NCI-H526 (cell line): ENCODE measurements at regions not wholly inside any gene's neighbourhood (a gene's known extent, or its start where the extent isn't known, plus 50 kb on each side); places are given as distances from the start of the nearest gene placed in this dataset.
"Not testable (repeated sequence)": the region's sequence is repeated elsewhere in the genome, so short reads cannot be mapped to it uniquely, and the experiment has no call there.

ENCODE experiments used
- DNase-seq, 2 experiments: peaks; one replicate each; lab custom pipeline; 2025; lab: John Stamatoyannopoulos, UW

GRCh38 chr16:16879567-16880251 is 500.8 kb downstream of the NPIPA7 start:
- no peak for DNase-seq

GRCh38 chr16:16881814-16882213 is 502.9 kb downstream of the NPIPA7 start:
- no peak for DNase-seq

GRCh38 chr16:16882766-16883165 is 503.8 kb downstream of the NPIPA7 start:
- DNase-seq, result no peak

- no peak for DNase-seq
Measured at GRCh38 chr16:16884451-16884850, 505.5 kb downstream of the NPIPA7 start.

- no peak for DNase-seq
Measured at GRCh38 chr16:16887193-16887592, 508.3 kb downstream of the NPIPA7 start.

GRCh38 chr16:16890964-16891363 is 512.0 kb downstream of the NPIPA7 start:
- no peak for DNase-seq

GRCh38 chr16:16904601-16905000 is 525.7 kb downstream of the NPIPA7 start:
- no peak for DNase-seq

GRCh38 chr16:16905850-16906249 is 526.9 kb downstream of the NPIPA7 start:
- no peak for DNase-seq

GRCh38 chr16:16907089-16907488 is 528.1 kb downstream of the NPIPA7 start:
- DNase-seq, result no peak

- DNase-seq, result no peak
Measured at GRCh38 chr16:16908077-16908476, 529.1 kb downstream of the NPIPA7 start.

- DNase-seq, result no peak
Measured at GRCh38 chr16:16909126-16909525, 530.2 kb downstream of the NPIPA7 start.

- no peak for DNase-seq
Measured at GRCh38 chr16:16910666-16911065, 531.7 kb downstream of the NPIPA7 start.

GRCh38 chr16:16915771-16916170 is 536.8 kb downstream of the NPIPA7 start:
- no peak for DNase-seq

- no peak for DNase-seq
Measured at GRCh38 chr16:16917191-16917785, 538.3 kb downstream of the NPIPA7 start.

GRCh38 chr16:16923479-16923878 is 544.5 kb downstream of the NPIPA7 start:
- no peak for DNase-seq

GRCh38 chr16:16924613-16925012 is 545.7 kb downstream of the NPIPA7 start:
- DNase-seq, result no peak

GRCh38 chr16:16925432-16925831 is 545.3 kb downstream of the XYLT1 start:
- no peak for DNase-seq

GRCh38 chr16:16928532-16929109 is 542.1 kb downstream of the XYLT1 start:
- no peak for DNase-seq

- no peak for DNase-seq
Measured at GRCh38 chr16:16930309-16931000, 540.3 kb downstream of the XYLT1 start.

- DNase-seq, result no peak
Measured at GRCh38 chr16:16933861-16934260, 536.9 kb downstream of the XYLT1 start.

GRCh38 chr16:16934660-16935059 is 536.1 kb downstream of the XYLT1 start:
- no peak for DNase-seq

GRCh38 chr16:16935909-16936308 is 534.9 kb downstream of the XYLT1 start:
- DNase-seq, result not testable (repeated sequence)

GRCh38 chr16:16937576-16937975 is 533.2 kb downstream of the XYLT1 start:
- no peak for DNase-seq
